HG02678 (cell line): ENCODE measurements at regions not wholly inside any gene's neighbourhood (a gene's known extent, or its start where the extent isn't known, plus 50 kb on each side); places are given as distances from the start of the nearest gene placed in this dataset.

Experiments used
- ATAC-seq: cut with Tn5 transposase; IDR thresholded peaks from one replicate; pipeline ENCODE4 v1.9.1; 2021; ENCODE audit warnings: mild to moderate bottlenecking, moderate library complexity; ENCODE audit not compliant: unreplicated experiment

DNA sequence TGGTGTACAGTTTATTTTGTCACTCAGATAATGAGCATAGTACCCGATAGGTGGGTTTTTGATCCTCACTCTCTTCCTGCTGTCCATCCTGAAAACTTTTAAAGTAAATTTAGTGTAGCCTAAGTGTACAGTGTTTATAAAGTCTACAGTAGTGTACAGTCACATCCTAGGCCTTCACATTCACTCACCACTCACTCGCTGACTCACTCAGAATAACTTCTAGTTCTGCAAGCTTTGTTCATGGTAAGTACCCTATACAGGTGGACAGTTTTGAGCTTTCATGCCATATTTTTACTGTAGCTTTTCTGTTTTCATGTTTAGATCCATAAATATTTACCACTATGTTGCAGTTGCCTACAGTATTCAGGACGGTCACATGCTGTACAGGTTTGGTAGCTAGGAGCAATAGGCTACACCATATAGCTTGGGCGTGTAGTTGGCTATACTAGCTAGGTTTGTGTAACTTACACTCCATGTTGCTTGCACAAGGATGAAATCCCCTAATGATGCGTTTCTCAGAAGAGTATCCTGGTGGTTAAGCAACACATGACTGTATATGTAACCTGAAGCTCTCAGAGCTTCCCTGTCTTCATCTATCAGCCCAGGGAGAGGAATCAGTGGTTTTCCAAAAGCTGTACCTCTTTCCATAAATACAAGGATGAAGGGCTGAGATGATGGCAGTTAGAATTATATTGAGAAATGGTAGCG lies 87.6 kb upstream of the SLC25A26 start:
- ATAC-seq: no peak

DNA sequence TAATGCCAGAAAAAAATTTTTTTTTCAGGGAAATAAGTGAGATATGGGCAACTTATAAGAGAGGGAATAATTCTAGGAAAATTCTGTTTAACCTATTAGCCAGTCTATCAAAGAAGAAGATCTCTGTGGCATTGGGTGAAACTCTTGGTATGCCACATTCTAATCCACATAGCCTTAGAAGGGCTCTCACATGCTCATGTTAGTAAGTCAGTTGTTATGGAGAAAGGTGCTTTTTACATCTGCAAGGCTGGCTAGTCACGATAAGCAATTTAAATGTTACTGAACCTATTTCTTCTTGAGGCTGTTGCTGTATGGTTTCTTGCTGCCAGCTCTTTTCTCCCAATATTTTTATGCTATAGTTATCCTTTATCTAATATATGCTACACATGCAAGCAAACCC lies 89.9 kb upstream of the MAGI1 start:
- ATAC-seq: no peak

DNA sequence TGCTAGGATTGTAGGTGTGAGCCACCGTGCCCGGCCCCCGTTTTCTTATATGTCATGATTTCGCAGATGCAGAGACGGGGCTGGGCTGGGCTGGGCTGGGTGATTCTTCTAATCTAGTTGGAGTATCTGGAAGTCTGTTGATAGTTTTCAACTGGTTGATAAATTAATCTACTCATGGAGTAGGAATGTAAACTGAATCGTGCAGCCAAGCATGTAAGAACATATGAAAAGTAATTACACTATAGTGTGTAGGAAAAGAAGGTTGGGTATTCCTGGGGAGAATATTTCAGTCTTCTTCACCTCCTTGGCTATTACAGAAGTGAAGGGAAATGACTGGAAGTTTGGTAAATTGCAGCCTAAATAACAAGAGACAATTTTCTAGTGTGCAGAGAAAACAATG lies 82.6 kb upstream of the MAGI1 start:
- ATAC-seq: no peak

GRCh38 chr3:66115858-66116654 lies 77.3 kb upstream of the MAGI1 start:
- no peak for ATAC-seq

- no peak for ATAC-seq
Measured at GRCh38 chr3:66113542-66113941, 74.8 kb upstream of the MAGI1 start.

GRCh38 chr3:66110840-66111239 lies 72.1 kb upstream of the MAGI1 start:
- no peak for ATAC-seq

GRCh38 chr3:66107855-66108254 lies 69.1 kb upstream of the MAGI1 start:
- ATAC-seq: no peak

DNA sequence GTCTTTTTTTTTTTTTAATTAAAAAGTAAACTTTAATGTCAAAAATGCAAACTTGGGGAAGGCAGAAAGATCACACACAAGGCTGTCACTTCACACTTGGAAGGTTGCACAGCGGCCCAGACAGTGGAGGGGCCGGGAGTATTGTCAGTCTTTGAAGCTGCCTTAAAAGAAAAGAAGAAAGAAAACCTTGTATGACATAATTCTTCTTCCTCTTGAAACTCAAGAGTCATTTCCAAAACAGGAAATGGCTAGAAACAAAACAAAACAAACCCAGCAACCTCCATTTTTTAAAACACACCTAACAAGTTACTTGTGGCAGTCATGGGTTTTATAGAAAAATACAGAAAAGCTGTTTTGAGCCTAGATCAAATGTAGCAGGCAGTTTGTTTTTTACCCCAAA lies 68.1 kb upstream of the MAGI1 start:
- no peak for ATAC-seq

DNA sequence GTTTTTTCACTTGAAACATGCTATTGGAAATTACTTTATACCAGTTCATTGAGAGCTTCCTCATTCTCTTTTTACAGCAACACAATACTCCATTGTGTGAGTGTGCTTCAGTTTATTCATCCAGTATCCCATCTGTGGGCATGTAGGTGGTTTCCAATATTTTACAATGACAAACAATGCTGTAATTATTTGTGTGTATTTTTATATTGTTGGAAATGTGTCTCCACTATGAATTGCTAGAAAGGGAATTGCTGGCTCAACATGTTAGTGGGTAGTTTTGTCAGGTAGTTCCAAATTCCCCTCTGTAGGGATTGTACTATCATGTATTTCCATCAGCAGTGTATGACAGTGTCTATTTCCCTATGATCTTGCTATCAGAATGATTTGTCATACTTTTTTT lies 65.8 kb upstream of the MAGI1 start:
- ATAC-seq: no peak

DNA sequence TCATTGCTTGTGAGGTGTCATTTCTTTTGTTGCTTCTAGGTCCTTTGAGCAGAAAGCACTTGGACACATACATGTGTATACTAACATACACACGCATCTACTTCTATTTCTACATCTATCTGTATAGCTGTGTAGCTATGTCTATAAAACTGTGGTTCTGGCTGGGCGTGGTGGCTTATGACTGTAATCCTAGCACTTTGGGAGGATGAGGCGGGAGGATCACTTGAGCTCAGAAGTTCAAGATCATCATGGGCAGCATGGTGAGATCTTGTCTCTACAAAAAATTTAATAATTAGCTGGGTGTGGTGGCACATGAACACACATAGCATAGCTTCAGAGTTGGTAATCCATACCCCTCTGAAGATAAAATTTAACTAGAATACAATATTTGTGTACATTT lies 65.0 kb upstream of the MAGI1 start:
- no peak for ATAC-seq

DNA sequence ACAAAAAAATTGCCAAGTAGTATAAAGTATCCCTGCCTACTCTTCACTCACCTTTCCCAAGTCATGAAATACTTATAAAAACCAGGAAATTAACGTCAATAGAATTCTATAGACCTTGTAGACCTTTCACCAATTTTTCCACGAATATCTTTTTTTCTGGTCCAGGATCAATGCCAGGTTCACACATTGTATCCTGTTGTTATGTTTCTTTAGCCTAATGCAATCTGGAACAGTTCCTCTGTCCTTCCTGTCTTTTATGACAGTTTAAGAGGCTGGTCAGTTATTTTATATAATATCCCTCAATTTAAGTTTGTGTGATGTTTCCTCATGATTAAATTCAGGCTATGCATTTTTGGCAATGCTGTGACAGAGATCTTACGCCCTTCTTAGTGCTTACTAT lies 63.2 kb upstream of the MAGI1 start:
- no peak for ATAC-seq

- ATAC-seq: no peak
Measured at GRCh38 chr3:66099541-66100065, 60.9 kb upstream of the MAGI1 start.

GRCh38 chr3:66098436-66098835 lies 59.7 kb upstream of the MAGI1 start:
- ATAC-seq: no peak

DNA sequence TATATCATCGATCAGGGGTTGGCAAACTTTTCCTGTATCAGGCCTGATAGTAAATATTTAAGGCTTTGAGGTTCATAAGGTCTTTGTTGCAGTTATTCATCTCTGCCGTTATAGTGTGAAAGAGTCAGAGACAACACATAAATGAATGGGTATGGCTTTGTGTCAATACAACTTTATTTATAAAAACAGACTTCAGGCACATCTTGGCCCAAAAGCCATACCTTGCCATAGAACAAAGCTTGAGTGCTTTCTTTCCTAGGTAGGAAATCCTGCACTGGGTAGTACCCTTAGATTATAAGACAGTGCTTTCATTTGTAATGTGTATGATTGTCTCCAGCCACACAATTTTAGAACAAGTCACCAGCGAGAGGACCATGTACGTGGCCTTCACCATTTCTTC lies 58.9 kb upstream of the MAGI1 start:
- no peak for ATAC-seq

GRCh38 chr3:66095295-66096001 lies 56.7 kb upstream of the MAGI1 start:
- no peak for ATAC-seq

- ATAC-seq: no peak
Measured at GRCh38 chr3:66093981-66094380, 55.3 kb upstream of the MAGI1 start.

DNA sequence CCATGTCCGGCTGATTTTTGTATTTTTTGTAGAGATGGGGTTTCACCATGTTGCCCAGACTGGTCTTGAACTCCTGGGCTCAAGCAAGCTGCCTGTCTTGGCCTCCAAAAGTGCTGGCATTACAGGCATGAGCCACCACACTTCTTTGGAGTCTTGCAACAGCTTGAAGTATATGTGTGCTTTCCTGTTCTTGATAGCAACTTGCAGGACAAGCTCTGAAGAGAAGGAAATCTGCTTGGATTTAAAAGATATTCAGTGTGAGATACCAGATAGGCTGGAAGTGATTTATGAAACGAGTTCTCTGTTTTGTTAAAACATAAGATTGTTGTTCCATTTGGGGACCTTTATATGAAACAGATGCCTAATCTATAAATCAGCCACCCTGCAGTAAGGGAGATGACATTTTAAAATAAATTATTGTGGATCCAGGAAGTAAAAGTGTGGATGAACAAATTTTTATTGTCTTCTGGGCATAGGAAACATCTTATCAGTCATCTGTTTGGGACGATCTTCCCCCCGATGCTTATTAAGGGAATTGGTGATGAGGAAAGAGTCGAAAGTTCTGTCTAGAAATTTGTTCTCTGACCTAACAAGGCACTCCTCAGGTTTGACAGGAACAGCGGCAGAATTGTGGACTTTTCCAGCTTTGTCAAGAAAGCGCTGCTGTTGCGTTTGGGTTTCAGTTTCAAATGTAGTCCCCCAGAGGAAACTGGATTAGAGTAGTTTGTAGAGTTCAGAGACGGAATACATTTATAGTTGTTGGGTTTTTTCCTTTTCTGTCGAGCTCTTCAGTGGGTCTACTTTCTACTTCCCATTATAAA lies 53.7 kb upstream of the MAGI1 start:
- ATAC-seq: no peak
